ENCODE measurements at regions not wholly inside any gene's neighbourhood (a gene's known extent, or its start where the extent isn't known, plus 50 kb on each side); places are given as distances from the start of the nearest gene placed in this dataset.

- no peak for DNase-seq
Observed at GRCh38 chr6:170232186-170233002, 58.5 kb downstream of the DLL1 start.

DNA sequence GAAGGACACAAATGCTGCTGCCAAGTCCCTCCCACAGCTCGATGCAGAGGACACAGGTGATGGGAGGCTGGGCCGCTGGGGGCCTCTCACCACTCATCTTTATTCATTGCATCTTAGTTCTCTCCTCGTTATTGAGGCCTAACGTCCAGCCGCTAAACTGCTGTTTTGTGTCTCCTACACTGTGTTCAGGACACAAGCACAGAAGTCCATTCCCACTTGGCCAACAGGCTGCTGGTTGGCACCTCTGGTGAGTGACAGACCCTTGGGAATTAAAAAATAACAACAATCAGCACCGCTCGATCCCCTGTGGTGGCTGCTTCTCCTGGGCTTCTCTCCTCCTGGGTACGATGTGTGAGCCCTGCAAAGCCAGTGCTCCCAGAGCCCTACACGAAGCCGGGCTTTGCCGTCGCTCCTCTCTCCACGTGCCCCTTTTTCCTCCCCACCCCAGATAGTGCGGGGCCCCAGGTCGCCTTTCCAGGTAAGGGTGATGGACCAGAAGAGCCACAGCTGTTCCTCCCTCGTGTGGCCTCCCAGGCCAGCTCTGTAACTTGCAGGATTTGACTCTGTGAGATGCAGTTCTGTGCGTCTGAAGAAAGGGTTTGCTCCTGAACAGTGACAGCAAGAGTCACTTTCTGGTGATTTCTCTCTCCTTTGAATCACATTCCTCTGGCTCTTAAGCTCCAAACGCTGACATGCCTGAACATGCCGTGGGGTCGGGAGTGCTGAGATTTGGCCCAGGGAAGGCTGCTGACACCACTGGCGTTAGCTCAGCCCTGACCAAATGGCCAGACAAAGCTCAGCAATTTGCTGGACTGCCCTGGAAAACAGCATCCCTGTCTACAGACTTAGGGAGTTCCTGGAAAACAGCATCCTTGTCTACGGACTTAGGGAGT, 59.3 kb downstream of the DLL1 start:
- no peak for DNase-seq

GRCh38 chr6:170230520-170231292, 60.2 kb downstream of the DLL1 start:
- DNase-seq = no peak

- DNase-seq = no peak
Observed at GRCh38 chr6:170229851-170230519, 60.9 kb downstream of the DLL1 start.

- DNase-seq = no peak
Observed at GRCh38 chr6:170229396-170229795, 61.5 kb downstream of the DLL1 start.

GRCh38 chr6:170228946-170229310, 62.0 kb downstream of the DLL1 start:
- no peak for DNase-seq

DNA sequence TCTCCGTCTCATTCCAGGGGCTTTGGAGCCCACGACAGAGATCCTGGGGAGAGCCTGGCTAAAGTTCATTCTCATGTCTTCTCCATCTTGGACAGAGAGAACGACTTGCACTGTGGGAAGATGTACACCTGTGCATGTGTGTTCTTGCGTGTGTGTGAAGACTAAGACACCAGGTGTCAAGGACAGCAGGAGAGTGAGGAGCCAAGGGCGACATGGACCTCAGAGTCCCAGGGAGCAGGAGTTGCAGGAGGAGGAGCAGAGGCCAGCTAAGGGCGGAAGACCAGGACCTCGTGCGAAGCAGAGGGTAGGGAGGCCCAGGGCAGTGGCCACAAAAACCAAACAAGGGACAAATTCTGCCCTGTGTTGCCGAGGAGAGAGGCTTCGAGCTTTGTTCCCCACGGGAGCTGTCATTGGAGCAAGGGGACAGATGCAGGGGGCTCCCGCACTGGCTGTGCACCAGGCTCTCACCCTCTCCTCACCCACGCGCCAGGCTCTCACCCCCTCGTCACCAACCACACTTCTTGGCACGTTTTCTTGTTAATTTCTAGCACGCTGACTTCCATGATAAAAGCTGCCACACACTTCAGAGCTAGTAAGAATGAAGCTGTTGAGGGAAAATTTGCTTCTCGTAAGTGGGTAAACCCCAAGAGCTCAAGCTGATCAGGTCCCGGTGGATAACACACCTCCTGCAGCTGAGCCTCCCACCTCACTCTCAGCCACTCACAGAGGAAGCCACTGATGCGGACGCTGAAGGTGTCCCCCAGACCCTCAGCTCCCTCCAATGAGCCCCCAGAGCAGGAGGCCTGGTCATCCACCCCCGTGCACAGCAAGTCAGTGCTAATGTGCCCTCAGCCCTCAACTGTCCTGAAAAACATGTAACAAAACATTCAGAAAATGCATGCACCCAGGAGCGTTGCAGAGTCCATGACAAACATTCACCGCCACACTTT, 62.6 kb downstream of the DLL1 start:
- no peak for DNase-seq

GRCh38 chr6:170227521-170227983, 63.3 kb downstream of the DLL1 start:
- DNase-seq = peak in 9 of 51 donors; percentile 11 to 53 (median 23)

DNA sequence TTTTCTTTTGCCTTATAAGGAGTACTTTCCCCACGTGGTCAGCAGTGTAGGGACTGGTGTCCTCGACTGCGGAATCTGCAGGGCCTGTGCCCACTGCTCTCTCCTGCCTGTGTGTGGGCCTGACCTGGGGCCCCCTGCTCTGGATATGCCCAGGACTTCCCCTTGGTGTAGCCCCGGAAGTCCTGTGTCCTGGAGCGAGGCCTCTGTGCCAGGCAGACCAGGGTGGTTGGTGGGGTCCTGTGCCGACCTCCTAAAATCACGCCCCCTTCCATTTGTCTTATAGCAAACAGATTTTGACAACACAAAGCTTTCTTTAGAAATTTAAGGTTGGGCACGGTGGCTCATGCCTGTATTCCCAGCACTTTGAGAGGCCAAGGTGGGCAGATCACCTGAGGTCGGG, 64.2 kb downstream of the DLL1 start:
- DNase-seq = no peak

GRCh38 chr6:170225852-170226417, 64.9 kb downstream of the DLL1 start:
- no peak for DNase-seq

GRCh38 chr6:170224694-170225660, 65.9 kb downstream of the DLL1 start:
- DNase-seq = no peak

DNA sequence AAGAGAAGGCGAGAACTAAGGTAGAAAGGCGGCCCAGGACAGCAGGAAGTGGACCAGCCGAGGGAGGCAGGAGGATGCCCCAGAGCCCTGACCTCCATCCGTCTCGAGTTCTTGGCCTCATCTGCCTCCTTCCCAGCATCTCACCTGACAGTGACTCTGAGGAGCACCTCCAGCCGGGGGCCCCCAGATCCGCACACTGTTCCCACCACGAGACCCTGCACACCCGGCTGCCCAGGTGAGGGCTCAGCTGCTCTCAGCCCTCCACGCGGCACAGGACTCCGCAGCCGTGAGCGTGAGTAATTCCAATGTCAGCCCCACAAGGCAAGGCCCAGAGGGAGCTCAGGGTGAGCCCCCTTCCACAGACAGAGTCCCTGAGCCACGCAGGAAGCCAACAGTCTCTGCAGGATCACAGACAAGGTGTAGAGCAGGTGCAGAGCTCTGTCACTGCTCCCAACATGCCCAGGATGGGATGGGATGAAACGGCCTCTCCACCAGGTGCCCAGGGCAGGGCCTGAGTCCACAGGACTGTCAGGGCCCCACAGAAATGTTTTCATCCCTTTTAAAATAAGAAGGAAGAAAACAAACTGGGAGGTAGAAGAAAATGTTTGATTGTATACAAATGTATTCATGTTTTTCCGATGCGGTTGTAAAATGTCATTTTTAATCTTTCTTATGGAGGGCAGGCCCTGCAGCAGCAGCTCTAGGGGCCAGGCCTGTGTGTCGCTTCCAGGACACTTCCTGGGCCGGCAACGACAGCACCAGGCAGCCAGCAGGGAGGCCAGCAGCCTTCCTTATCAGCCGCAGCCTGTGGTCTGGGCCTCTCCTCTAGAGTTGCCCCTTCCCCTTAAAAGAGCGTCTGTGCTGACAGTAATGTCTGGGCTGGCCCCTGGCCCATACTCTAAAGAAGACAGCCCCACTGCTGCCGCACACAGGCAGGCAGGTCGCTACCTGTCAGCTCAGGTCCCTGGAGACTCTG, 66.9 kb downstream of the DLL1 start:
- no peak for DNase-seq

GRCh38 chr6:170222498-170223471, 68.1 kb downstream of the DLL1 start:
- no peak for DNase-seq

- DNase-seq = no peak
Observed at GRCh38 chr6:170221753-170222400, 69.0 kb downstream of the DLL1 start.

GRCh38 chr6:170221052-170221752, 69.7 kb downstream of the DLL1 start:
- no peak for DNase-seq
